T-helper 17 cell (primary cell): ENCODE measurements at regions not wholly inside any gene's neighbourhood (a gene's known extent, or its start where the extent isn't known, plus 50 kb on each side); places are given as distances from the start of the nearest gene placed in this dataset.
"Not testable (repeated sequence)": the region's sequence is repeated elsewhere in the genome, so short reads cannot be mapped to it uniquely, and the experiment has no call there.

Experiments
- ATAC-seq: fragments of 150-1000 bp; cut with Tn5 transposase; 2 replicates; pipeline ENCODE4 v1.10.0; 2021; ENCODE audit warnings: mild to moderate bottlenecking, moderate library complexity
- DNase-seq, 3 donors: peaks; one replicate each; pipeline versions ENCODE4 v3.0.0 to v3.0.0-alpha.2; 2020 to 2021
- H3K9me3 ChIP-seq: one replicate; pipeline ENCODE4 v1.7.0; 2013; ENCODE audit warnings: low read length, mild to moderate bottlenecking; ENCODE audit not compliant: control insufficient read depth, poor library complexity, severe bottlenecking
- H3K27ac Mint-ChIP-seq: one replicate; pipeline ENCODE4 v1.8.0; 2022; ENCODE audit warnings: mild to moderate bottlenecking, moderate library complexity, mixed read lengths
- H3K27me3 Mint-ChIP-seq: one replicate; pipeline ENCODE4 v1.8.0; 2022; ENCODE audit warnings: mixed read lengths
- H3K36me3 Mint-ChIP-seq: one replicate; pipeline ENCODE4 v1.8.0; 2022; ENCODE audit warnings: low read depth, mixed read lengths
- H3K4me1 Mint-ChIP-seq: one replicate; pipeline ENCODE4 v1.8.0; 2022; ENCODE audit warnings: mild to moderate bottlenecking, mixed read lengths
- H3K4me3 Mint-ChIP-seq: one replicate; pipeline ENCODE4 v1.8.0; 2022; ENCODE audit warnings: mild to moderate bottlenecking, moderate library complexity, mixed read lengths

DNA sequence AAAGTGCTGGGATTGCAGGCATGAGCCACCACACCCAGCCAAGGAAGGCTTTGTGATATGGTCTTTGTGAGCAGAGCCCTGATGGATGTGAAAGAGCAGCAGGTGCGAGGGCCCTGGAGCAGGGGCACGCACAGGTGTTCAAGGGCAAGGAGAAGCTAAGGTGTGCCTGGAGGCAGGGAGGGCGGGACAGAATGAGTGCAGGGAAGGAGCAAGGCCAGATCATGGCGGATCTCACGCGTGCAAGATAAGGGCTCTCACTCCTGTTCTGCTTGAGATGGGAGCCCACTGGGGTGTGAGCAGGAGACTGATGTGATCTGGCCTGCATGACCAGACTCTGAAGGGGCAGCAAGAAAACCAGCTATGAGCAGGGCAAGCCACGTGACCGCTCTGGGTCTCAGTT lies 295.0 kb downstream of the GOLGA6L6 start:
- ATAC-seq, H3K9me3 ChIP-seq: not testable (repeated sequence)

DNA sequence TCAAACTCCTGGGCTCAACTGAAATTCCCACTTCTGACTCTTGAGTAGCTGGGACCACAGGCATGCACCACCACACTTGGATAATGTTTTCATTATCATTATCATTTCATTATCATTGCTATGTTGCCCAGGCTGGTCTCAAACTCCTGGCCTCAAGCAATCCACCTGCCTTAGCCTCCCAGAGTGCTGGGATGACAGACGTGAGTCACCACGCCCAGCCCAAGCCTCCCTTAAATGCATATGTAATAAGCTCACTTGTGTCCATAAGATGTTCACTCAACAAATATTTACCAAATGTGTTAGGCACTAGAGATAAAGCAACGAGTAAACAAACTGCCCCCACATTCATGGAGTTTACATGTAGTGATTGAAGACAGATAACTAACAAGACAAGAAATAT lies 295.7 kb downstream of the GOLGA6L6 start:
- H3K36me3 Mint-ChIP-seq, H3K4me1 Mint-ChIP-seq, ATAC-seq, H3K4me3 Mint-ChIP-seq, DNase-seq, H3K9me3 ChIP-seq, H3K27me3 Mint-ChIP-seq, H3K27ac Mint-ChIP-seq: not testable (repeated sequence)

More for the DNA sequence above, 295.0 kb downstream of the GOLGA6L6 start:
- H3K27me3 Mint-ChIP-seq, H3K4me1 Mint-ChIP-seq, H3K4me3 Mint-ChIP-seq, DNase-seq, H3K27ac Mint-ChIP-seq, H3K36me3 Mint-ChIP-seq: not testable (repeated sequence)

DNA sequence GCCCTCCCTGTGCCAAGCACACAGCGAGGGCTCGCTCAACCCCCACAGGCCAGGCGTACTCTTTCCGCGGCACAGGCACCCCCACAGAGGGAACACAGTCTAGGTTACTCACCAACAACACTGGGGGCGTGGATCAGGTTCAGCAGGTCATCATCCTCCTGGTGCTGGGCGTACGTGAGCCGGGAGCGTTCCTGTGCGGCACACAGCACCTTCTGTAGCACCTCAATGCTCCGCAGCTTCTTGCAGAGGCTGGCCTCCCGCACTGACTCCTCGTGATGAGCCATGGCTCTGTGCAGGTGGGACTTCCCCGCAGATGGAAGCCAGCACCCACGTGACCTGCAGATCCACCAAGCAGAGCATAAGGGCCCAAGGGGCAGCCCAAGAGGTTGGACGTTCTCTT lies 296.8 kb downstream of the GOLGA6L6 start:
- DNase-seq, H3K9me3 ChIP-seq, H3K36me3 Mint-ChIP-seq, H3K27me3 Mint-ChIP-seq, H3K27ac Mint-ChIP-seq, H3K4me1 Mint-ChIP-seq, ATAC-seq, H3K4me3 Mint-ChIP-seq: not testable (repeated sequence)

DNA sequence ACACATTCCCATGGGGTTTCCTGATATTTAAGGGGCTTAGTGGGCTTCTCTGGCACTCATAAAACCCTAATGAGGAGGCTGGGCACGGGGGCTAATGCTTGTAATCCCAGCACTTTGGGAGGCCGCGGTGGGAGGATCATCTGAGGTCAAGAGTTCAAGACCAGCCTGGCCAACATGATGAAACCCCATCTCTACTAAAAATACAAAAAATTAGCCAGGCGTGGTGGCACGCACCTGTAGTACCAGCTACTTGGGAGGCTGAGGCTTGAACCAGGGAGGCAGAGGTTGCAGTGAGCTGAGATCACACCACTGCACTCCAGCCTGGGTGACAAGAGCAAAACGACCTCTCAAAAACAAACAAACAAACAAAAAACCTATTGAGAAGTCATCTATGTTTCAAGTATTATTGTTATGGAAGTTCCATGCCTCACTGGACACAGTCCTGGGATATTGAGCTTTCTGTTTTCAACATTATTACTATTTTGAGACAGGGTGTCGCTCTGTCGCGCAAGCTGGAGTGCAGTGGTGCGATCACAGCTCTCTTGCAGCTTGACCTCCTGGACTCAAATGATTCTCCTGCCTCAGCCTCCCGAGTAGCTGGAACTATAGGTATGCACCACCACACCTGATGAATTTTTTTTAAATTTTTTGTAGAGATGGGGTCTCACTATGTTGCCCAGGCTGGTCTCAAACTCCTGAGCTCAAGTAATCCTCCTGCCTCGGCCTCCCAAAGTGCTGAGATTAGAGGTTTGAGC lies 297.9 kb downstream of the GOLGA6L6 start:
- H3K4me1 Mint-ChIP-seq, H3K4me3 Mint-ChIP-seq, ATAC-seq, DNase-seq, H3K36me3 Mint-ChIP-seq, H3K27me3 Mint-ChIP-seq, H3K27ac Mint-ChIP-seq, H3K9me3 ChIP-seq: not testable (repeated sequence)

DNA sequence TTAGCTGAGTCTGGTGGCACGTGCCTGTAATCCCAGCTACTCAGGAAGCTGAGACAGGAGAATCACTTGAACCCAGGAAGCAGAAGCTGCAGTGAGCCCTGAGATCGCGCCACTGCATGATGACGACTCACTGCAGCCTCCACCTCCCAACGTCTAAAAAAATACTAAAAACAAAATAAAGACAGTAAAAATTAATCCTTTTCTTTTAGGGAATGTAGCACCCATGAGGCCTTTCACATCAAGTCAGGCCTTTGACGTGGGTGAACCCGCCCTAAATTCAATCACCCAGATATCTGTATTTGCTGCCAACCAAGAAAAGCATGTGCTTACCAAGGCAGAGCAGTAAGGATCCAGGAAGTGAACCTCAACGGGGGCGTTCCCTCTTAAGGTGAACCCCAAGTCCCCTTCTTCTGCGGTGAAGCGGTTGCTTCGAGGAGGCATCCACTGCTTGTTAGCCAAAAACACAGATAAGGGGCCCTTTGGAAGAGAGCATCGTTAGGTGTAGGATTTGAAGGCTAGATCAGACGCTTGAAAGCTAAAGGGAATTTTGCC lies 301.2 kb downstream of the GOLGA6L6 start:
- not testable (repeated sequence) for H3K9me3 ChIP-seq, H3K4me1 Mint-ChIP-seq, ATAC-seq, H3K36me3 Mint-ChIP-seq, H3K27me3 Mint-ChIP-seq, H3K27ac Mint-ChIP-seq, H3K4me3 Mint-ChIP-seq, DNase-seq

DNA sequence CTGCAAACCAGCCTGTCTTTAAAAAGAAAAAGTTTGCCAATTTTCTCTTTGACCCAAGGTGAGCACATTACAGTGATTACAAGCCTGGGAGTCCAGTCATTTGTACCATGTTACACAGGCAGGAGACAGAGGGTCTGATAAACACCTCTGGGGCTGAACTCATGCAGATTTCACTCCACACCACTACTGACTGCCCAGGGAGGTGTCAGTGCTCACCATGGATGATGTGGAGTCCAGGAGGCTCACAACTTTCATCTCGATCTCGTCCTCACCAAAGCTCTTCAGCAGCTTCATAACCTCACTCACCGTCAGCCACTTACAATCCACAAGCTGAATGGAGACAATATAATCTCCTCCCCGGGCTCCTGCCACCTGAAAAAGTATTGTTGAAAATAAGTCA lies 302.4 kb downstream of the GOLGA6L6 start:
- H3K4me3 Mint-ChIP-seq, H3K4me1 Mint-ChIP-seq, H3K36me3 Mint-ChIP-seq, DNase-seq, H3K27ac Mint-ChIP-seq, H3K9me3 ChIP-seq, H3K27me3 Mint-ChIP-seq, ATAC-seq: not testable (repeated sequence)

DNA sequence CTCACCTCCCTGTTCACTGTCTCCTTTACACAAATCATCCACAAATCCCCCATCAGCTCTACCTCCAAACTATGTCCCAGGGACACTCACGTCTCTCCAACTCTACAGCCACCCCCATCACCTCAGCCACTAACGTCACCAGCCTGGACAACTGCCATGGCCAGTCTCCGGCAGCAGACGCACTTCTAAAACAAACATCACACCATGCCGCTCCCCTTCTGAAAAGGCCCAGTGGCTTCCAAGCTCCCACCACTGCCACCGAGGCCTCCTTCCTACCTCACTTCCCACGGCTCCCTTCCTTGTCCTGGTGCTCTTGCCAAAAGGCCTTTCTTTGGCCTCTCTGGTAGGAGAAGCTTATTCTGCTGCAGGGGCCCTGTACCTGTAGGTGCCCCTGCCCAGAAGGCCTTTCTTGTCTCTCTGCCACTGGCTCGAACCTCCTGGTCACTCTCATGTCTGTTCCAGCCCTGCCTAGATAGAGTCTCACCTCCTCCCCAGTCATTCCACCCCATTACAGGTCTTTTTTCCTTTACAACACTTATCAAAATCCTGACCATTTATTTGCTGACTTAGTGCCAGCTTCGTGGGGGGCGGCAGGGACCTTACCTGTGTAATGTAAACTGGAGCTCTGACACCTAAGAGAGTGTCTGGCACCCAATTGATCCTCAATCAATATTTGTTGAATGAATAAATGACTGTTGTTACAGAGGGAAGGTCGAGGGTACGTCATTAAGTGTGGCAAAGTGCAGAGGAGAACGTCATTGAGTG lies 304.2 kb downstream of the GOLGA6L6 start:
- not testable (repeated sequence) for H3K36me3 Mint-ChIP-seq, H3K4me1 Mint-ChIP-seq, DNase-seq, H3K4me3 Mint-ChIP-seq, ATAC-seq, H3K9me3 ChIP-seq, H3K27me3 Mint-ChIP-seq, H3K27ac Mint-ChIP-seq

DNA sequence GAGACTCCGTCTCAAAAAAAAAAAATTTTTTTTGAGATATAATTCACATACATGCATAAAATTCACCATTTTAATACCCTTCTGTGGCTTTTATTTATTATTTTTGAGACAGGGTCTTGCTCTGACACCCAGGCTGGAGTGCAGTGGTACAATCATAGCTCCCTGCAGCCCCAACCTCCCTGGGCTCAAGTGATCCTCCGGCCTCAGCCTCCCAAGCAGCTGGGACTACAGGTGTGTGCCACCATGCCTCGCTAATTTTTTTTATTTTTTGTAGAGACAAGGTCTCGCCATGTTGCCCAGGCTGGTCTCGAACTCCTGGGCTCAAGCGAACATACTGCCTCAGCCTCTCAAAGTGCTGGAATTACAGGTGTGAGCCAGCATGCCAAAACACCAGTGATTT lies 305.9 kb downstream of the GOLGA6L6 start:
- H3K4me3 Mint-ChIP-seq, H3K27me3 Mint-ChIP-seq, H3K36me3 Mint-ChIP-seq, H3K9me3 ChIP-seq, H3K27ac Mint-ChIP-seq, H3K4me1 Mint-ChIP-seq, DNase-seq, ATAC-seq: not testable (repeated sequence)

DNA sequence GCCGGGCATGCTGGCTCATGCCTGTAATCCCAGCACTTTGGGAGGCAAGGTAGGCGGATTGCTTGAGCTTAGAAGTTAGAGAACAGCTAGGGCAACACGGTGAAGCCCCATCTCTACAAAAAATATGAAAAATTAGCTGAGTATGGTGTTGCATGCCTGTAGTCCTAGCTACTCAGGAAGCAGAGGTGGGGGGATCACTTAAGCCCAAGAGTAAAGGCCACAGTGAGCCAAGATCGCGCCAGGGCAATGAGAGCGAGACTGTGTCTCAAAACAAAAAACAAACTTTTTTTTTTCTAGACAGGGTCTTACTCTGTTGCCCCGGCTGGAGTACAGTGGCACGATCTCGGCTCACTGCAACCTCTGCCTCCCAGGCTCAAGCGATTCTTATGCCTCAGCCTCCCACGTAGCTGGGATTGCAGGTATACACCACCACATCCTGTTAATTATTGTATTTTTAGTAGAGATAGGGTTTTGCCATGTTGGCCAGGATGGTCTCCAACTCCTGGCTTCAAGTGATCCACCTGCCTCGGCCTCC lies 307.5 kb downstream of the GOLGA6L6 start:
- H3K27ac Mint-ChIP-seq, H3K9me3 ChIP-seq, H3K27me3 Mint-ChIP-seq, H3K4me3 Mint-ChIP-seq, DNase-seq, H3K4me1 Mint-ChIP-seq, ATAC-seq, H3K36me3 Mint-ChIP-seq: not testable (repeated sequence)

DNA sequence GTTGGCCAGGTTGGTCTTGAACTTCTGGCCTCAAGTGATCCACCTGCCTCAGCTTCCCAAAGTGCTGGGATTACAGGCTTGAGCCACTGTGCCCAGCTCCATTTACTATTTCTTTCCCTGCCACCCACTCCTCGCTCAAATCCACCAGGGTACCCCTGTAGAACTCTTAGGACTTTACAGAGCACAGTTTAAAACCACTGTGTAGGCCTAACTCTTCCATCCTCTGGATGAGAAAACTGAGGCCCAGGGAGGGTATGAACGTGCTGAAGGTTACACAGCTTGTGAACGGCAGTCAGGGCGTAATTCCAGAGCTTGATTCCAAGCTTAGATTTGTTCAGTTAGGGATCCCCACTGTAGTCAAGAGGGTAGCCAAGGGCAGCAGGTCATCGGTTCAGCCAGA lies 309.1 kb downstream of the GOLGA6L6 start:
- H3K36me3 Mint-ChIP-seq, H3K27me3 Mint-ChIP-seq, H3K9me3 ChIP-seq, DNase-seq, H3K4me1 Mint-ChIP-seq, H3K27ac Mint-ChIP-seq, H3K4me3 Mint-ChIP-seq, ATAC-seq: not testable (repeated sequence)

DNA sequence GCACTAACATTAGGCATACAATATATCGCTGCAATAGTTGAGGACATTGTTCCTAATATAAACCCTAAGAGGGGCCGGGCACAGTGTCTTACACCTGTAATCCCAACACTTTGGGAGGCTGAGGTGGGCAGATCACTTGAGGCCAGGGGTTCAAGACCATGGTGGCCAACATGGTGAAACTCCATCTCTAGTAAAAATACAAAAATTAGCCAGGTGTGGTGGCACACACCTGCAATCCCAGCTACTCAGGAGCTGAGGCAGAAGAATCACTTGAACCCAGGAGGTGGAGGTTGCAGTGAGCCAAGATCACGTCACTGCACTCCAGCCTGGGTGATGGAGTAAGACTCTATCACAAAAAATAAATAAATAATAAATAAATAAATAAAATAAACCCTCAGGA lies 310.9 kb downstream of the GOLGA6L6 start:
- DNase-seq, H3K27ac Mint-ChIP-seq, H3K27me3 Mint-ChIP-seq, H3K9me3 ChIP-seq, H3K36me3 Mint-ChIP-seq, H3K4me3 Mint-ChIP-seq, ATAC-seq, H3K4me1 Mint-ChIP-seq: not testable (repeated sequence)

DNA sequence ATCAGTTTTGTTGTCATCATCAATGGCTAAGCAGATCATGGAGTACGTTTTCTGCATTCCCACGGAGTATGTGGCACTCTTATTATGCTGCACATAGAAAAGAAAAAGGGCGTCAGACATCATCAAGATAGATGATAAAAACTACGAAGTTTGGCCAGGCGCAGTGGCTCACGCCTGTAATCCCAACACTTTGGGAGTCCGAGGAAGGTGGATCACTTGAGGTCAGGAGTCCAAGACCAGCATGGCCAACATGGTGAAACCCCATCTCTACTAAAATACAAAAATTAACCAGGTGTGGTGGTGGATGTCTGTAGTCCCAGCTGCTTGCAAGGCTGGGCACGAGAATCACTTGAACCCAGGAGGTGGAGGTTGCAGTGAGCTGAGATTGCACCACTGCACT lies 312.8 kb downstream of the GOLGA6L6 start:
- ATAC-seq, H3K36me3 Mint-ChIP-seq, H3K27me3 Mint-ChIP-seq, H3K9me3 ChIP-seq, DNase-seq, H3K4me3 Mint-ChIP-seq, H3K27ac Mint-ChIP-seq, H3K4me1 Mint-ChIP-seq: not testable (repeated sequence)

DNA sequence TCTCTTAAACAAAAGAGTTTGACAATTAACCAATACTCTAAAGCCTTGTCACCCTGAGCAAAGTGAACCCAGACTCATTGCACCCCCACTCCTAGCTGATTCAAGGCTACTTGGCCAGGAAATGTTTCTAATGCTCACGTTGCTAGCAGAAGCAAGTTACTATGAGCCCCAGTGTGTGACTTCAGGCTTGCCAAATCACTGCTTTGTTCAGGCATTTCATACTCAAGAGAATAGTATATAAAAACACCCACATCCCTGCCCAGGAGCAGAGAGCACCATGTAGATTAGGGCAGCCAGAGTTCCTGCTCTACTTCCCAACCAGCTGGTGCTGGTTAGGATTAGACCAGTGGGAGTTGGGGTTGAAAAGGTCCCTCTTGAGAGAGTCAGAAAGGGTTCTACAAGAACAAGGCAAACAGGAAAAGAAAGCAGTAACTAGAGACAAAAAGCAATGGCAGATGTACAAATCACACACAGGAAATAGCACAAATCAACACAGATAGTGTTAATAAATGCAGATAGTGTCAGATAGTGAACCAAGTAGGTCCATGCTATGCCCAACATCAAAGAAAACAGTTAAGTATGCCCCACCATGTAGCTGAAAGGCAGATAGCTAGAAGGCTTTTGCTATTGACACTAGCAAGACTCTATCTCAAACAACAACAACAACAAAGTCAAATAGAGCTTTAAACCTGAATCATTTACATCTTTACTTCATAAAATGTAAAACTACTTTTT lies 314.3 kb downstream of the GOLGA6L6 start:
- not testable (repeated sequence) for H3K9me3 ChIP-seq, ATAC-seq, H3K4me1 Mint-ChIP-seq, H3K27ac Mint-ChIP-seq, H3K27me3 Mint-ChIP-seq, DNase-seq, H3K36me3 Mint-ChIP-seq, H3K4me3 Mint-ChIP-seq
